ENCODE measurements at regions not wholly inside any gene's neighbourhood (a gene's known extent, or its start where the extent isn't known, plus 50 kb on each side); places are given as distances from the start of the nearest gene placed in this dataset.

DNA sequence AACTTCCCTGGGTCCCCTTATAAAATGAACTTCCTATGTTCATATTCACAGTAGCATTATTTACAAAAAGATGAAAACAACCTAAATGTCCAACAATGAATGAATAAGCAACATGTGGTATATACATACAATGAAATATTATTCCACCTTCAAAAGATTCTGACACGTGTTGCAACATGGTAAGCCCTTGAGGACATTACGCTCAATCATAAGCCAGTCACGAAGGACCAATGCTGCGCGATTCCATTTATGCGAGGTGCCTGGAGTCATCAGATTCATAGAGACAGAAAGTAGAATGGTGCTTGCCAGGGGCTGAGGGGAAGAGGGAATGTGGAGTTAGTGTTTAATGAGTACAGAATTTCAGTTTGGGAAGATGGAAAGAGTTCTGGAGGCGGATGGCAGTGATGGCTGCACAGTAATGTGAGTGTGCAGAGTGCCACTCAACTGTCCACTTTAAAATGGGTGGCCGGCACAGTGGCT is 88.8 kb upstream of the ALDH1A3 start:
- H3K4me3 ChIP-seq (ENCODE audit: extremely low read depth in 1 of 4, insufficient read depth in 2 of 4, low read depth in 3 of 4, low read length in 4 of 4), result no peak overlapping the region
- POLR2A ChIA-PET (ENCODE audit: partially characterized antibody), result no interaction called here
- H3K23ac ChIP-seq (ENCODE audit: insufficient read length), result no peak overlapping the region
- H3K79me2 ChIP-seq (ENCODE audit: control insufficient read depth in 1 of 2, insufficient read depth in 2 of 2, low read length in 2 of 2), result no peaks in the 10 kb centered on the region
- H3K36me3 ChIP-seq (ENCODE audit: control insufficient read depth in 2 of 4, insufficient read depth in 4 of 4, low read length in 3 of 4), result no peaks in the 10 kb centered on the region
- no peak overlapping the region for H2BK15ac ChIP-seq (ENCODE audit: low read length)
- H3K79me1 ChIP-seq (ENCODE audit: low read depth, low read length), result no peaks in the 10 kb centered on the region
- no peak overlapping the region for H2BK120ac ChIP-seq (replicated peaks; ENCODE audit: low read depth, low read length)
- H3K27me3 ChIP-seq (replicated peaks in 1 of 4; ENCODE audit: control insufficient read depth in 3 of 4, extremely low read depth in 1 of 4, insufficient read depth in 3 of 4, low read length in 3 of 4), result no peaks in the 10 kb centered on the region
- no peak overlapping the region for H2BK20ac ChIP-seq (ENCODE audit: low read length)
- H3K4me1 ChIP-seq (replicated peaks in 1 of 4; ENCODE audit: control insufficient read depth in 3 of 4, insufficient read depth in 4 of 4, low read length in 3 of 4), result peaks cover 0 to 3% (median 0%) of the 10 kb centered on the region in 4 experiments; a peak in 1 of 7 replicates
- no peak overlapping the region for H2BK5ac ChIP-seq (ENCODE audit: low read depth, low read length)
- no peak overlapping the region for H4K8ac ChIP-seq (ENCODE audit: extremely low read depth, insufficient read depth, low read length)
- H3K56ac ChIP-seq (replicated peaks; ENCODE audit: insufficient read length, low read depth, low read length), result no peak overlapping the region
- H2AK5ac ChIP-seq (ENCODE audit: low read depth, low read length), result no peak overlapping the region
- no peak overlapping the region for H2AFZ ChIP-seq (ENCODE audit: low read length)
- H3K9me3 ChIP-seq (ENCODE audit: insufficient read depth in 2 of 2, low read depth in 1 of 2, low read length in 1 of 2), result peaks cover 0 to 6% of the 10 kb centered on the region in 2 experiments; a peak in 1 of 4 replicates
- no peak overlapping the region for H3K14ac ChIP-seq (ENCODE audit: insufficient read length)
- no peak overlapping the region for H3K18ac ChIP-seq (ENCODE audit: extremely low read depth, low read length)
- CTCF ChIA-PET (ENCODE audit: partially characterized antibody), result interaction anchor here (0.6 to 1.4 kb wide), 2 partner anchors 82 to 241 kb away, joined by 3 read pairs; no protein-coding TSS in a partner anchor
- no peak overlapping the region for H3K4me2 ChIP-seq (ENCODE audit: insufficient read depth in 1 of 2, low read depth in 2 of 2, low read length in 2 of 2)
- WGBS, 2 experiments (ENCODE audit: extremely low coverage in 1 of 2, insufficient coverage in 1 of 2, insufficient read length in 1 of 2, insufficient replicate concordance in 2 of 2, low coverage in 1 of 2, low lambda C conversion rate in 2 of 2, missing lambda C conversion rate in 1 of 2), result 93% methylated on average over 8 of the region's 8 CpGs; no CpG with 5 or more reads in 1 of the 2 experiments
- DNase-seq (ENCODE audit: low read depth in 1 of 2, low spot score in 2 of 2) (peak in 1 of 2 experiments; percentile 6), FAIRE-seq (no peak)
- peaks cover 5% of the 10 kb centered on the region; the same call in 1 of the 2 replicates for H3K23me2 ChIP-seq (ENCODE audit: low read depth, low read length)
- H4K91ac ChIP-seq (replicated peaks; ENCODE audit: insufficient read length, low read length), result no peak overlapping the region
- H2BK12ac ChIP-seq (ENCODE audit: low read depth, low read length), result no peak overlapping the region
- H4K20me1 ChIP-seq (replicated peaks in 1 of 2; ENCODE audit: control insufficient read depth in 1 of 2, insufficient read depth in 2 of 2, low read length in 2 of 2), result peaks cover 0 to 4% of the 10 kb centered on the region in 2 experiments
- H3K9ac ChIP-seq (replicated peaks in 1 of 4; ENCODE audit: extremely low read depth in 1 of 4, low read depth in 3 of 4, low read length in 3 of 4), result no peak overlapping the region
- H4K5ac ChIP-seq (ENCODE audit: insufficient read length, low read depth, low read length), result no peak overlapping the region
- H3K4ac ChIP-seq (replicated peaks; ENCODE audit: insufficient read length, low read depth, low read length), result no peak overlapping the region
- no peak overlapping the region for H3K27ac ChIP-seq (ENCODE audit: low read depth, low read length)
- TF ChIP-seq TCF12 (IDR thresholded peaks at IDR 0.05; ENCODE audit: low read depth, low read length) (no peak), JUN (IDR thresholded peaks at IDR 0.05; ENCODE audit: low read depth, low read length) (no peak), HDAC6 (IDR thresholded peaks at IDR 0.05; ENCODE audit: low read depth, low read length) (no peak), JUND (IDR thresholded peaks at IDR 0.05; ENCODE audit: low read length) (no peak), SIX5 (IDR thresholded peaks at IDR 0.05; ENCODE audit: low read depth, low read length) (no peak), ASH2L (IDR thresholded peaks at IDR 0.05; ENCODE audit: low read length) (no peak), EGR1 (IDR thresholded peaks at IDR 0.05; ENCODE audit: borderline replicate concordance, low read depth, low read length) (no peak), KDM4A (IDR thresholded peaks at IDR 0.05; ENCODE audit: low read depth, low read length, severe bottlenecking) (no peak), FOSL1 (IDR thresholded peaks at IDR 0.05; ENCODE audit: insufficient read depth, low read depth, low read length) (no peak), POU5F1 (IDR thresholded peaks at IDR 0.05; ENCODE audit: low read depth, low read length) (no peak), RAD21 (IDR thresholded peaks at IDR 0.05 in 1 of 2, conservative IDR thresholded peaks at IDR 0.05 in 1 of 2; ENCODE audit: low read depth in 2 of 2, low read length in 2 of 2) (no peak), NRF1 (IDR thresholded peaks at IDR 0.05; ENCODE audit: low read depth, low read length) (no peak), POLR2AphosphoS5 (IDR thresholded peaks at IDR 0.05; ENCODE audit: low read depth, low read length) (no peak), CHD1 (IDR thresholded peaks at IDR 0.05; ENCODE audit: low read depth, low read length) (no peak), HDAC2 (IDR thresholded peaks at IDR 0.05; ENCODE audit: borderline replicate concordance in 1 of 2, low read depth in 2 of 2, low read length in 2 of 2) (no peak), POLR2A (IDR thresholded peaks at IDR 0.05; ENCODE audit: control extremely low read depth in 1 of 2, low read depth in 2 of 2, low read length in 2 of 2) (no peak)

Data from H1 (cell line).